ENCODE measurements at regions not wholly inside any gene's neighbourhood (a gene's known extent, or its start where the extent isn't known, plus 50 kb on each side); places are given as distances from the start of the nearest gene placed in this dataset.

DNA sequence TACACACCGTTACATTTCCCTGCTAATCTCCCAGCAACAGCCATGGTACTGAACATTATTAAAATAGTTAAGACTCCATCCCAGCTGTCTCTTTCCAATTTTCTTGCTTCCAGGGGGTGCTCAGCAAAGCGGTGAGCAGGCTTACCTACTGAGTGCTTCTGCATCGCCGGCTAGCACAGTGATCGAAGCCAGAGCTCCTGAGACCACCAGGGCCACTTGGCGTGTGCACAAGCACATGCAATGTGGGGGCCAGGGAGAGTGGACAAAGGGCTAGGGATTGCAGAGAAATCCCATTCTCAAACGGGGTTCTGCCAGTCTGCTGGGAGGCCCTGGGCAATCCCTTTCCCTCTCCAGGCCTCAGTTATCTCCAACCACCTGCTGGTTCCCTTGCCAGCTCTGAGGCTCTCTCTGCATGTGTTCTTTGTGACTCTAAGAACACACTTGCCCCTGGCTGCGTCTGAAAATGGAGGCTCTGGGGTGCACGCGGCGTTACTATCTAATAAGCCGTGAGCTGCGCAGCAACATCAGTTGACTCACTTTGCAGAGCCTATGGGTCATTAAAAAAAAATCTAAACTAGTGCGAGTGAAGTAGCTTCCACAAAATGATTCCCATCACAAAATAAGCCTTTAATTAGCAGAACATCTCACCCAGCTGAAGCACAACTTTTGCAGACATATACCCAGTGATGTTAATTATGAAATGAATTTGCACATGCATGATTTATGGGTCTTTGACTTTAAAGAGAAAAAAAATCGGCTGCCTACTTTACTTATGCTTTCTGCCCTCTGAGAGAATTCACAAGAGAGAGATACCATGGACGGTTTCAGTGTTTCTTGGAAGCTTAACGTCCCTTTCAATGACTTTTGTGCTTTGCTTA lies 271.5 kb downstream of the TLE3 start:
- H2BK15ac ChIP-seq (ENCODE audit: low read depth, poor library complexity, severe bottlenecking): no peak overlapping the region
- H4K8ac ChIP-seq (ENCODE audit: low read length): peak overlapping the region; percentile 45
- H2BK120ac ChIP-seq (ENCODE audit: low read depth, low read length): no peak overlapping the region
- H3K9me3 ChIP-seq (ENCODE audit: control insufficient read depth, low read length): no peaks in the 10 kb centered on the region
- H2BK5ac ChIP-seq (ENCODE audit: low read depth, low read length, poor library complexity, severe bottlenecking): no peak overlapping the region
- no peaks in the 10 kb centered on the region for H3K36me3 ChIP-seq (ENCODE audit: control insufficient read depth in 1 of 2, insufficient read depth in 2 of 2, low read depth in 1 of 2, low read length in 2 of 2)
- H4K91ac ChIP-seq (ENCODE audit: low read length): peak overlapping the region; percentile 15
- H3K4me1 ChIP-seq (ENCODE audit: control insufficient read depth, insufficient read depth, low read depth, low read length): peaks cover 14% of the 10 kb centered on the region
- no peak overlapping the region for H2AK5ac ChIP-seq (ENCODE audit: low read length, severe bottlenecking)
- no peak overlapping the region for H3K27ac ChIP-seq (ENCODE audit: low read length, poor library complexity, severe bottlenecking)
- H3K4ac ChIP-seq (ENCODE audit: low read depth in 1 of 2, low read length in 2 of 2): peak overlapping the region in 1 of 2 experiments; percentile 56
- DNase-seq: peak; percentile 82
- no peak overlapping the region for H2AFZ ChIP-seq (ENCODE audit: low read depth, low read length)
- WGBS: 38% methylated on average over 15 of the region's 17 CpGs
- no peaks in the 10 kb centered on the region for H3K79me1 ChIP-seq (replicated peaks; ENCODE audit: low read length, poor library complexity, severe bottlenecking)
- peak overlapping the region; percentile 23 to 86 for H3K18ac ChIP-seq (ENCODE audit: low read depth in 1 of 2, low read length in 2 of 2)
- peak overlapping the region in 1 of 2 experiments; percentile 37 for H3K14ac ChIP-seq (ENCODE audit: low read length in 2 of 2)
- no peak overlapping the region for H3K23ac ChIP-seq (ENCODE audit: low read length in 2 of 2)
- no peak overlapping the region for H3K9ac ChIP-seq (ENCODE audit: low read length)
- H2BK12ac ChIP-seq (ENCODE audit: low read length in 2 of 2): peak overlapping the region in 1 of 2 experiments; percentile 96
- H3K4me2 ChIP-seq (ENCODE audit: low read length, poor library complexity, severe bottlenecking): no peak overlapping the region
- no peak overlapping the region for H3K4me3 ChIP-seq (ENCODE audit: insufficient read depth in 1 of 2, low read depth in 1 of 2, low read length in 2 of 2)
- peaks cover 3 to 77% of the 10 kb centered on the region in 2 experiments for H3K27me3 ChIP-seq (ENCODE audit: control insufficient read depth in 1 of 2, insufficient read depth in 1 of 2, low read length in 2 of 2)

DNA sequence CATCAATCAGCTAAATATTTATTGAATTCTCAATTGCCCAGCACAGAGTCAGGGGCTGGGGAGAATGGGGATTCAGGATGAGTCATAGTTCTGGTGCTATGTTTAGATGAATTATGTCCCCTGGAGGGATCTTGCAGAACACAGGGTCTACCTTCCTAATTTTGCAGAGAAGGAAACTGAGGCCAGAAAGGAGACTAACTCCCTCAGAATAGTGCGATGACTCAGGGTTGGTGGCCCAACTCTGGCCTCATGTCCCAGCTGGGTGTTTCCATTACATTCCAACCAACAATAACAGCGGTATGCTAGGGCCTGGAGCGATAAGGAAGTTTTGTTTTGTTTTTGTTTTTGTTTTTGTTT lies 270.9 kb downstream of the TLE3 start:
- no peaks in the 10 kb centered on the region for H3K36me3 ChIP-seq (ENCODE audit: control insufficient read depth in 1 of 2, insufficient read depth in 2 of 2, low read depth in 1 of 2, low read length in 2 of 2)
- H3K4ac ChIP-seq (ENCODE audit: low read depth in 1 of 2, low read length in 2 of 2): no peak overlapping the region
- H3K9ac ChIP-seq (ENCODE audit: low read length): no peak overlapping the region
- no peak overlapping the region for H3K4me3 ChIP-seq (ENCODE audit: insufficient read depth in 1 of 2, low read depth in 1 of 2, low read length in 2 of 2)
- H2BK120ac ChIP-seq (ENCODE audit: low read depth, low read length): no peak overlapping the region
- no peaks in the 10 kb centered on the region for H3K9me3 ChIP-seq (ENCODE audit: control insufficient read depth, low read length)
- H2BK12ac ChIP-seq (ENCODE audit: low read length in 2 of 2): no peak overlapping the region
- no peak overlapping the region for H2AK5ac ChIP-seq (ENCODE audit: low read length, severe bottlenecking)
- H3K14ac ChIP-seq (ENCODE audit: low read length in 2 of 2): no peak overlapping the region
- H3K4me2 ChIP-seq (ENCODE audit: low read length, poor library complexity, severe bottlenecking): no peak overlapping the region
- H3K23ac ChIP-seq (ENCODE audit: low read length in 2 of 2): no peak overlapping the region
- H4K91ac ChIP-seq (ENCODE audit: low read length): no peak overlapping the region
- H3K4me1 ChIP-seq (ENCODE audit: control insufficient read depth, insufficient read depth, low read depth, low read length): peaks cover 10% of the 10 kb centered on the region
- no peak overlapping the region for H3K18ac ChIP-seq (ENCODE audit: low read depth in 1 of 2, low read length in 2 of 2)
- no peak overlapping the region for H2BK15ac ChIP-seq (ENCODE audit: low read depth, poor library complexity, severe bottlenecking)
- H2BK5ac ChIP-seq (ENCODE audit: low read depth, low read length, poor library complexity, severe bottlenecking): no peak overlapping the region
- H3K27me3 ChIP-seq (ENCODE audit: control insufficient read depth in 1 of 2, insufficient read depth in 1 of 2, low read length in 2 of 2): peaks cover 5 to 77% of the 10 kb centered on the region in 2 experiments
- no CpG with 5 or more reads among the region's 3 CpGs for WGBS
- H4K8ac ChIP-seq (ENCODE audit: low read length): no peak overlapping the region
- no peak overlapping the region for H3K27ac ChIP-seq (ENCODE audit: low read length, poor library complexity, severe bottlenecking)
- no peaks in the 10 kb centered on the region for H3K79me1 ChIP-seq (replicated peaks; ENCODE audit: low read length, poor library complexity, severe bottlenecking)
- peak; percentile 87 for DNase-seq
- H2AFZ ChIP-seq (ENCODE audit: low read depth, low read length): no peak overlapping the region

DNA sequence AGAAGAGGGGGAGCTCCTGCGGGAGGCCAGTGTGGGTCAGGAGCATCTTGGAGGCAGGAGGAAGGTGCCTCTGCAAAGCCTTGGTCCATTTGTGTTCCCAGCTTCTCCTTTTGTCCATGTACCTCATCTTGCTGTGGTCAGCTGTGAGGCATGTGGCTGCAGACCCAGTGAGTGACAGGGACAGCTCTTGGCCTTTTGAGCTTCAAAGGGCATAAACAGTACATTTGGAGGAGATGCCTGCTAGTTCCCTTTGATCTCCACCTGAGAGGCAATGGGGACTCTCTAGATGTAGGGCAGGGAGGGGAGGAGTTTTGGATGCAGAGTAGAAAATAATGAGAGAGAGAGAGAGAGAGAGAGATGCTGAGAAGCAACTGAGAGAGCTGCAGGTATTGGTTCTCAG lies 270.0 kb downstream of the TLE3 start:
- no peaks in the 10 kb centered on the region for H3K79me1 ChIP-seq (replicated peaks; ENCODE audit: low read length, poor library complexity, severe bottlenecking)
- H3K9me3 ChIP-seq (ENCODE audit: control insufficient read depth, low read length): no peaks in the 10 kb centered on the region
- peaks cover 5 to 72% of the 10 kb centered on the region in 2 experiments for H3K27me3 ChIP-seq (ENCODE audit: control insufficient read depth in 1 of 2, insufficient read depth in 1 of 2, low read length in 2 of 2)
- peak overlapping the region; percentile 0 to 18 for H2BK12ac ChIP-seq (ENCODE audit: low read length in 2 of 2)
- H3K14ac ChIP-seq (ENCODE audit: low read length in 2 of 2): no peak overlapping the region
- no peak overlapping the region for H3K23ac ChIP-seq (ENCODE audit: low read length in 2 of 2)
- H3K4me2 ChIP-seq (ENCODE audit: low read length, poor library complexity, severe bottlenecking): no peak overlapping the region
- H4K8ac ChIP-seq (ENCODE audit: low read length): no peak overlapping the region
- H2AFZ ChIP-seq (ENCODE audit: low read depth, low read length): no peak overlapping the region
- no peak for DNase-seq
- no peak overlapping the region for H2AK5ac ChIP-seq (ENCODE audit: low read length, severe bottlenecking)
- H2BK120ac ChIP-seq (ENCODE audit: low read depth, low read length): no peak overlapping the region
- no peak overlapping the region for H2BK15ac ChIP-seq (ENCODE audit: low read depth, poor library complexity, severe bottlenecking)
- H3K4me1 ChIP-seq (ENCODE audit: control insufficient read depth, insufficient read depth, low read depth, low read length): peaks cover 10% of the 10 kb centered on the region
- no peaks in the 10 kb centered on the region for H3K36me3 ChIP-seq (ENCODE audit: control insufficient read depth in 1 of 2, insufficient read depth in 2 of 2, low read depth in 1 of 2, low read length in 2 of 2)
- H3K18ac ChIP-seq (ENCODE audit: low read depth in 1 of 2, low read length in 2 of 2): peak overlapping the region in 1 of 2 experiments; percentile 89
- no peak overlapping the region for H2BK5ac ChIP-seq (ENCODE audit: low read depth, low read length, poor library complexity, severe bottlenecking)
- H3K4ac ChIP-seq (ENCODE audit: low read depth in 1 of 2, low read length in 2 of 2): no peak overlapping the region
- H3K9ac ChIP-seq (ENCODE audit: low read length): no peak overlapping the region
- H3K4me3 ChIP-seq (ENCODE audit: insufficient read depth in 1 of 2, low read depth in 1 of 2, low read length in 2 of 2): no peak overlapping the region
- 57% methylated on average over 1 of the region's 1 CpG for WGBS
- H4K91ac ChIP-seq (ENCODE audit: low read length): no peak overlapping the region
- H3K27ac ChIP-seq (ENCODE audit: low read length, poor library complexity, severe bottlenecking): no peak overlapping the region

- no peak overlapping the region for H3K23ac ChIP-seq (ENCODE audit: low read length in 2 of 2)
- no peak overlapping the region for H3K27ac ChIP-seq (ENCODE audit: low read length, poor library complexity, severe bottlenecking)
- peak overlapping the region; percentile 28 to 70 for H2BK12ac ChIP-seq (ENCODE audit: low read length in 2 of 2)
- no peak overlapping the region for H2BK5ac ChIP-seq (ENCODE audit: low read depth, low read length, poor library complexity, severe bottlenecking)
- H2AFZ ChIP-seq (ENCODE audit: low read depth, low read length): no peak overlapping the region
- H3K4me1 ChIP-seq (ENCODE audit: control insufficient read depth, insufficient read depth, low read depth, low read length): peaks cover 10% of the 10 kb centered on the region
- H3K4me2 ChIP-seq (ENCODE audit: low read length, poor library complexity, severe bottlenecking): no peak overlapping the region
- H2BK120ac ChIP-seq (ENCODE audit: low read depth, low read length): no peak overlapping the region
- no peak overlapping the region for H3K4ac ChIP-seq (ENCODE audit: low read depth in 1 of 2, low read length in 2 of 2)
- H4K8ac ChIP-seq (ENCODE audit: low read length): no peak overlapping the region
- no peaks in the 10 kb centered on the region for H3K9me3 ChIP-seq (ENCODE audit: control insufficient read depth, low read length)
- peak overlapping the region in 1 of 2 experiments; percentile 61 for H3K18ac ChIP-seq (ENCODE audit: low read depth in 1 of 2, low read length in 2 of 2)
- peak overlapping the region; percentile 55 for H2BK15ac ChIP-seq (ENCODE audit: low read depth, poor library complexity, severe bottlenecking)
- H3K9ac ChIP-seq (ENCODE audit: low read length): no peak overlapping the region
- WGBS: 91% methylated on average over 8 of the region's 9 CpGs
- peaks cover 5 to 72% of the 10 kb centered on the region in 2 experiments for H3K27me3 ChIP-seq (ENCODE audit: control insufficient read depth in 1 of 2, insufficient read depth in 1 of 2, low read length in 2 of 2)
- H3K14ac ChIP-seq (ENCODE audit: low read length in 2 of 2): no peak overlapping the region
- no peak overlapping the region for H3K4me3 ChIP-seq (ENCODE audit: insufficient read depth in 1 of 2, low read depth in 1 of 2, low read length in 2 of 2)
- H3K36me3 ChIP-seq (ENCODE audit: control insufficient read depth in 1 of 2, insufficient read depth in 2 of 2, low read depth in 1 of 2, low read length in 2 of 2): no peaks in the 10 kb centered on the region
- no peak overlapping the region for H2AK5ac ChIP-seq (ENCODE audit: low read length, severe bottlenecking)
- DNase-seq: no peak
- no peaks in the 10 kb centered on the region for H3K79me1 ChIP-seq (replicated peaks; ENCODE audit: low read length, poor library complexity, severe bottlenecking)
- H4K91ac ChIP-seq (ENCODE audit: low read length): no peak overlapping the region
Observed at GRCh38 chr15:69828181-69828828, 269.4 kb downstream of the TLE3 start.
